ENCODE measurements at regions not wholly inside any gene's neighbourhood (a gene's known extent, or its start where the extent isn't known, plus 50 kb on each side); places are given as distances from the start of the nearest gene placed in this dataset.
A peak's percentile ranks its signal among the peaks of the same experiment; 100 is the strongest.

DNA sequence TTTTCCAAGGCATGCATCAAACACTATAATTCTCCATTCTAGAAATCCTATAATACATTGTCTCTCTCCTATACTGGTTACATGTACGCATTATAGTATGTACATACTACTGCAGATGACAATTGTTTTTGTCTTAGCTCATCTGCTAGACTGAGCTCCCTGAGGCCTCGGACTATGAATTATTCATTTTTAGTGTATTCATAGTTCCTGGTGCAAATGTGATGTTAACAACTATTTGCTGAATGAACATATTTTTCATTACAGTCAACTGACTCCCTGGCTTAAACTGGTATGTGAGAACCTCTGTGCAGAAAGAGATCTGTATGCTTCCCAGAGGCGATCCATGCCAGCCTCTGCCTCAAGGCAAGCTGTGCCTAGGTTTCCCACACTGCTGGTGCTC lies 91.8 kb upstream of the PARP11 start:
- peaks cover 36% of the 10 kb centered on the region for H3K27me3 ChIP-seq (ENCODE audit: insufficient read depth)
- H3K9ac ChIP-seq = no peak overlapping the region
- no peak overlapping the region for H3K27ac ChIP-seq (ENCODE audit: low read depth in 2 of 2, low read length in 1 of 2)
- no peak overlapping the region for H3K4me3 ChIP-seq (ENCODE audit: low read depth in 2 of 2, low read length in 1 of 2)
- WGBS (ENCODE audit: low lambda C conversion rate) = 5% methylated on average over 3 of the region's 3 CpGs
- CTCF ChIA-PET = interaction anchor here (1.0 kb wide), 1 partner anchor 14 kb away, joined by 3 read pairs; no protein-coding TSS in a partner anchor
- no peaks in the 10 kb centered on the region for H3K9me3 ChIP-seq
- no peaks in the 10 kb centered on the region for H3K79me2 ChIP-seq (ENCODE audit: insufficient read depth)
- H3K36me3 ChIP-seq (replicated peaks in 1 of 2; ENCODE audit: control insufficient read depth in 1 of 2, insufficient read depth in 2 of 2, low read length in 1 of 2) = no peaks in the 10 kb centered on the region
- no peaks in the 10 kb centered on the region for H3K4me1 ChIP-seq (ENCODE audit: control insufficient read depth in 1 of 2, insufficient read depth in 2 of 2, low read depth in 1 of 2, low read length in 1 of 2)
- POLR2A ChIA-PET = no interaction called here
- no peaks in the 10 kb centered on the region for H3K9me2 ChIP-seq
- no peak overlapping the region for H3K4me2 ChIP-seq
- TF ChIP-seq RAD21 (IDR thresholded peaks at IDR 0.05; ENCODE audit: low read length) = no peak
- no peak for TF ChIP-seq ELF1 (IDR thresholded peaks at IDR 0.05)
- TF ChIP-seq TAF1 (IDR thresholded peaks at IDR 0.05; ENCODE audit: borderline replicate concordance, low read depth, low read length) = no peak
- TF ChIP-seq NFIC (IDR thresholded peaks at IDR 0.05; ENCODE audit: borderline replicate concordance) = no peak
- no peak for TF ChIP-seq CHD2 (IDR thresholded peaks at IDR 0.05; ENCODE audit: low read length, partially characterized antibody)
- no peak for TF ChIP-seq GABPA (IDR thresholded peaks at IDR 0.05; ENCODE audit: low read depth)
- TF ChIP-seq, protein P1, sequence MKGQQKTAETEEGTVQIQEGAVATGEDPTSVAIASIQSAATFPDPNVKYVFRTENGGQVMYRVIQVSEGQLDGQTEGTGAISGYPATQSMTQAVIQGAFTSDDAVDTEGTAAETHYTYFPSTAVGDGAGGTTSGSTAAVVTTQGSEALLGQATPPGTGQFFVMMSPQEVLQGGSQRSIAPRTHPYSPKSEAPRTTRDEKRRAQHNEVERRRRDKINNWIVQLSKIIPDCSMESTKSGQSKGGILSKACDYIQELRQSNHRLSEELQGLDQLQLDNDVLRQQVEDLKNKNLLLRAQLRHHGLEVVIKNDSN (IDR thresholded peaks at IDR 0.05; ENCODE audit: borderline replicate concordance, low read depth) = no peak
- no peak for TF ChIP-seq NRF1 (IDR thresholded peaks at IDR 0.05; ENCODE audit: low read depth, low read length)
- no peak for DNase-seq
- no peaks in the 10 kb centered on the region for H3F3A ChIP-seq (replicated peaks; ENCODE audit: insufficient read depth)
- H2AFZ ChIP-seq (ENCODE audit: low read depth) = no peak overlapping the region
- no peaks in the 10 kb centered on the region for H4K20me1 ChIP-seq (ENCODE audit: insufficient read depth)

DNA sequence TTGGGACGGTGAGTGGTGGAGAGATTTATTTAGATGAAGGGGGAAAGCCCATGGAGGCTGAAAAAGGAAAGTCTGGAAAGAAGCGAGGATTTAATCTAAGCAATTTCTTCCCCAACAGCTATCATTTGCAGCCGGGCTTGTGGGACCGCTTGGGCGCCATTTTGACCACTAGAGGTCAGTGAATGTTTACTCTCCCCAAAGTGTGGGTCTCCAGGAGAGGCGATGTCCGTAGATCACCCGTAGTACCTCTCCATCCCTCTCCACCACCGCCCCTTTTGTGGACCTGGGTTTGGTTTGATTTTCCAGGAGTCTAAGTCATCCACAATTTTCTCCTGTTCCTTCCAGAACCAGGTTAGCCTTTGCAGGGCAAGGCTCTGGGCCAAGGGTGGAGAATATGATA lies 91.2 kb upstream of the PARP11 start:
- no peak overlapping the region for H3K9ac ChIP-seq
- H3K9me2 ChIP-seq = no peaks in the 10 kb centered on the region
- no peak overlapping the region for H3K4me3 ChIP-seq (ENCODE audit: low read depth in 2 of 2, low read length in 1 of 2)
- WGBS (ENCODE audit: low lambda C conversion rate) = 12% methylated on average over 8 of the region's 9 CpGs
- ChIA-PET POLR2A (no interaction called here), CTCF (interaction anchor here (1.0 to 2.8 kb wide), 3 partner anchors 12 to 312 kb away, joined by 3 to 10 read pairs (median 4); no protein-coding TSS in a partner anchor)
- H3K79me2 ChIP-seq (ENCODE audit: insufficient read depth) = no peaks in the 10 kb centered on the region
- H3K27me3 ChIP-seq (ENCODE audit: insufficient read depth) = peaks cover 40% of the 10 kb centered on the region
- TF ChIP-seq, protein P2, sequence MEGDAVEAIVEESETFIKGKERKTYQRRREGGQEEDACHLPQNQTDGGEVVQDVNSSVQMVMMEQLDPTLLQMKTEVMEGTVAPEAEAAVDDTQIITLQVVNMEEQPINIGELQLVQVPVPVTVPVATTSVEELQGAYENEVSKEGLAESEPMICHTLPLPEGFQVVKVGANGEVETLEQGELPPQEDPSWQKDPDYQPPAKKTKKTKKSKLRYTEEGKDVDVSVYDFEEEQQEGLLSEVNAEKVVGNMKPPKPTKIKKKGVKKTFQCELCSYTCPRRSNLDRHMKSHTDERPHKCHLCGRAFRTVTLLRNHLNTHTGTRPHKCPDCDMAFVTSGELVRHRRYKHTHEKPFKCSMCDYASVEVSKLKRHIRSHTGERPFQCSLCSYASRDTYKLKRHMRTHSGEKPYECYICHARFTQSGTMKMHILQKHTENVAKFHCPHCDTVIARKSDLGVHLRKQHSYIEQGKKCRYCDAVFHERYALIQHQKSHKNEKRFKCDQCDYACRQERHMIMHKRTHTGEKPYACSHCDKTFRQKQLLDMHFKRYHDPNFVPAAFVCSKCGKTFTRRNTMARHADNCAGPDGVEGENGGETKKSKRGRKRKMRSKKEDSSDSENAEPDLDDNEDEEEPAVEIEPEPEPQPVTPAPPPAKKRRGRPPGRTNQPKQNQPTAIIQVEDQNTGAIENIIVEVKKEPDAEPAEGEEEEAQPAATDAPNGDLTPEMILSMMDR (IDR thresholded peaks at IDR 0.05) = peak; percentile 41
- TF ChIP-seq TCF12 (IDR thresholded peaks at IDR 0.05) (no peak), GATA2 (CRISPR knock-in tag; IDR thresholded peaks at IDR 0.05) (no peak), FOSL2 (IDR thresholded peaks at IDR 0.05; ENCODE audit: borderline replicate concordance, low read depth) (no peak), TEAD4 (IDR thresholded peaks at IDR 0.05; ENCODE audit: borderline replicate concordance, insufficient read depth) (no peak), EZH2phosphoT487 (IDR thresholded peaks at IDR 0.05; ENCODE audit: borderline replicate concordance, low read depth) (no peak)
- H3K36me3 ChIP-seq (replicated peaks in 1 of 2; ENCODE audit: control insufficient read depth in 1 of 2, insufficient read depth in 2 of 2, low read length in 1 of 2) = no peaks in the 10 kb centered on the region
- H2AFZ ChIP-seq (ENCODE audit: low read depth) = no peak overlapping the region
- no peaks in the 10 kb centered on the region for H3K4me1 ChIP-seq (ENCODE audit: control insufficient read depth in 1 of 2, insufficient read depth in 2 of 2, low read depth in 1 of 2, low read length in 1 of 2)
- H3K4me2 ChIP-seq = no peak overlapping the region
- H3K27ac ChIP-seq (ENCODE audit: low read depth in 2 of 2, low read length in 1 of 2) = no peak overlapping the region
- no peaks in the 10 kb centered on the region for H3K9me3 ChIP-seq
- H3F3A ChIP-seq (replicated peaks; ENCODE audit: insufficient read depth) = no peaks in the 10 kb centered on the region
- no peaks in the 10 kb centered on the region for H4K20me1 ChIP-seq (ENCODE audit: insufficient read depth)
- DNase-seq = peak; percentile 24
